ENCODE measurements at regions not wholly inside any gene's neighbourhood (a gene's known extent, or its start where the extent isn't known, plus 50 kb on each side); places are given as distances from the start of the nearest gene placed in this dataset.
"Not testable (repeated sequence)": the region's sequence is repeated elsewhere in the genome, so short reads cannot be mapped to it uniquely, and the experiment has no call there.

GRCh38 chr22:49697047-49697446 lies 130.6 kb downstream of the BRD1 start:
- DNase-seq (ENCODE audit: low read depth in 3 of 3) = no peak

- DNase-seq (ENCODE audit: low read depth in 3 of 3) = no peak
Measured at GRCh38 chr22:49694462-49695260, 133.0 kb downstream of the BRD1 start.

- no peak for DNase-seq (ENCODE audit: low read depth in 3 of 3)
Measured at GRCh38 chr22:49693848-49694247, 133.8 kb downstream of the BRD1 start.

- DNase-seq (ENCODE audit: low read depth in 3 of 3) = no peak
Measured at GRCh38 chr22:49693416-49693815, 134.3 kb downstream of the BRD1 start.

GRCh38 chr22:49692499-49693225 lies 135.0 kb downstream of the BRD1 start:
- DNase-seq (ENCODE audit: low read depth in 3 of 3) = no peak

- no peak for DNase-seq (ENCODE audit: low read depth in 3 of 3)
Measured at GRCh38 chr22:49691256-49691655, 136.4 kb downstream of the BRD1 start.

- no peak for DNase-seq (ENCODE audit: low read depth in 3 of 3)
Measured at GRCh38 chr22:49690454-49690853, 137.2 kb downstream of the BRD1 start.

- no peak for DNase-seq (ENCODE audit: low read depth in 3 of 3)
Measured at GRCh38 chr22:49689858-49690257, 137.8 kb downstream of the BRD1 start.

- no peak for DNase-seq (ENCODE audit: low read depth in 3 of 3)
Measured at GRCh38 chr22:49689255-49689770, 138.4 kb downstream of the BRD1 start.

GRCh38 chr22:49688516-49689254 lies 139.0 kb downstream of the BRD1 start:
- no peak for DNase-seq (ENCODE audit: low read depth in 3 of 3)

GRCh38 chr22:49687786-49688515 lies 139.7 kb downstream of the BRD1 start:
- no peak for DNase-seq (ENCODE audit: low read depth in 3 of 3)

GRCh38 chr22:49687333-49687732 lies 140.3 kb downstream of the BRD1 start:
- no peak for DNase-seq (ENCODE audit: low read depth in 3 of 3)

- no peak for DNase-seq (ENCODE audit: low read depth in 3 of 3)
Measured at GRCh38 chr22:49686495-49687219, 141.0 kb downstream of the BRD1 start.

GRCh38 chr22:49685686-49686085 lies 142.0 kb downstream of the BRD1 start:
- no peak for DNase-seq (ENCODE audit: low read depth in 3 of 3)

GRCh38 chr22:49685116-49685515 lies 142.6 kb downstream of the BRD1 start:
- no peak for DNase-seq (ENCODE audit: low read depth in 3 of 3)

GRCh38 chr22:49683032-49683431 lies 144.6 kb downstream of the BRD1 start:
- no peak for DNase-seq (ENCODE audit: low read depth in 3 of 3)

GRCh38 chr22:49680819-49681218 lies 146.9 kb downstream of the BRD1 start:
- DNase-seq (ENCODE audit: low read depth in 3 of 3) = not testable (repeated sequence)

GRCh38 chr22:49678842-49679170 lies 148.9 kb downstream of the BRD1 start:
- no peak for DNase-seq (ENCODE audit: low read depth in 3 of 3)

GRCh38 chr22:49678137-49678841 lies 149.4 kb downstream of the BRD1 start:
- DNase-seq (ENCODE audit: low read depth in 3 of 3) = no peak

GRCh38 chr22:49677495-49677889 lies 150.2 kb downstream of the BRD1 start:
- no peak for DNase-seq (ENCODE audit: low read depth in 3 of 3)

Measured in stimulated activated CD4-positive, alpha-beta T cell treated with anti-CD3 and anti-CD28 coated beads, TNF-alpha, amount 100 ng/mL, for 48 hours (primary cell).